BE2C (cell line): ENCODE measurements at regions not wholly inside any gene's neighbourhood (a gene's known extent, or its start where the extent isn't known, plus 50 kb on each side); places are given as distances from the start of the nearest gene placed in this dataset.

Experiments
- DNase-seq: peaks from one replicate; pipeline ENCODE4 v3.0.0-alpha.2; 2020
- H3K27me3 ChIP-seq: fragments of 250-450 bp; sonication (Bioruptor Pico); 2 replicates; pipeline ENCODE4 v1.5.1; 2020; ENCODE audit warnings: mild to moderate bottlenecking
- H3K36me3 ChIP-seq: fragments of 250-450 bp; sonication (Bioruptor Pico); 2 replicates; pipeline ENCODE4 v1.5.1; 2020; ENCODE audit warnings: mild to moderate bottlenecking
- H3K4me1 ChIP-seq: fragments of 250-450 bp; sonication (Bioruptor Pico); 2 replicates; pipeline ENCODE4 v1.5.1; 2020
- H3K4me3 ChIP-seq: 2 replicates; pipeline ENCODE4 v1.5.1; 2011; ENCODE audit warnings: low read depth, low read length
- H3K9me3 ChIP-seq: fragments of 250-450 bp; sonication (Bioruptor Pico); 2 replicates; pipeline ENCODE4 v1.5.1; 2020
- TF ChIP-seq, protein P1 (sequence below): IDR thresholded peaks from 2 replicates; pipeline ENCODE4 v1.5.1; 2012; ENCODE audit warnings: mild to moderate bottlenecking, low read depth, low read length

DNA sequence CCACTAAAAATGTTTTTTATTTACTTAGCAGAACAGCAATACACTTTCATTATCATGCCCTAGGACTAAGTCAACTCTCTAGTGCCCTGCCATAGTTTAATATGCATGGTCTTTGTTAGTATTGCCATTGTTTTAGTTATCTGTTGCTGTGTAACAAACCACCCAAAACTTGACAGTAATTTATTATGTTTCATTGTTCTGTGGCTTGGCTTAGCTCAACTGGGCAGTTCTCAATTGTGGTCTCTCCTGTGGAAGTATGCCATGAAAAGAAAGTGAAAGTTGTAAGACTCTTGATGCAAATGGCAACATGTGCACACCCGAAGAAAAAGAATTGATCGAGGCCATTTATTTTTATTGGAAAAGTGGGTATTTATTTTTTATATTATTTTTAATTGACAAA lies 206.3 kb upstream of the KCTD3 start:
- H3K4me3 ChIP-seq = no peak overlapping the region
- H3K4me1 ChIP-seq = no peaks in the 10 kb centered on the region
- H3K9me3 ChIP-seq = no peaks in the 10 kb centered on the region
- no peaks in the 10 kb centered on the region for H3K36me3 ChIP-seq
- DNase-seq = no peak
- TF ChIP-seq, protein P1, sequence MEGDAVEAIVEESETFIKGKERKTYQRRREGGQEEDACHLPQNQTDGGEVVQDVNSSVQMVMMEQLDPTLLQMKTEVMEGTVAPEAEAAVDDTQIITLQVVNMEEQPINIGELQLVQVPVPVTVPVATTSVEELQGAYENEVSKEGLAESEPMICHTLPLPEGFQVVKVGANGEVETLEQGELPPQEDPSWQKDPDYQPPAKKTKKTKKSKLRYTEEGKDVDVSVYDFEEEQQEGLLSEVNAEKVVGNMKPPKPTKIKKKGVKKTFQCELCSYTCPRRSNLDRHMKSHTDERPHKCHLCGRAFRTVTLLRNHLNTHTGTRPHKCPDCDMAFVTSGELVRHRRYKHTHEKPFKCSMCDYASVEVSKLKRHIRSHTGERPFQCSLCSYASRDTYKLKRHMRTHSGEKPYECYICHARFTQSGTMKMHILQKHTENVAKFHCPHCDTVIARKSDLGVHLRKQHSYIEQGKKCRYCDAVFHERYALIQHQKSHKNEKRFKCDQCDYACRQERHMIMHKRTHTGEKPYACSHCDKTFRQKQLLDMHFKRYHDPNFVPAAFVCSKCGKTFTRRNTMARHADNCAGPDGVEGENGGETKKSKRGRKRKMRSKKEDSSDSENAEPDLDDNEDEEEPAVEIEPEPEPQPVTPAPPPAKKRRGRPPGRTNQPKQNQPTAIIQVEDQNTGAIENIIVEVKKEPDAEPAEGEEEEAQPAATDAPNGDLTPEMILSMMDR = no peak
- no peaks in the 10 kb centered on the region for H3K27me3 ChIP-seq

DNA sequence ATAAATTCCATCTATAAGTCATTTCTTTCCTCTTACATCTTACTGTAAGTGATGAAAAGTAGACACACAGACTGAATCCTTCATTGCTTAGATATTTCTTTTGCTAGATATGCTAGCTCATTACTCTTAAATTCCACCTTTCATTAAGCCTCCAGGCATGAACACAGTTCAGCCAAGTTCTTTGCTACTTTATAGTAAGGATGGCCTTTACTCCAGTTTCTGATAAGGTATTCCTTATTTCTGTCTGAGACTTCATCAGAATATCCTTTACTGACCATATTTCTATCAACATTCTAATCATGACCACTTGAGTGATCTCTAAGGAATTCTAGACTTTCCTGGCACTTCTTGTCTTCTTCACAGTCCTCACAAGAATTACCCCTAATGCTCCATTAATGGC lies 191.7 kb upstream of the KCTD3 start:
- H3K9me3 ChIP-seq = no peaks in the 10 kb centered on the region
- TF ChIP-seq, protein P1 = no peak
- H3K36me3 ChIP-seq = no peaks in the 10 kb centered on the region
- H3K27me3 ChIP-seq = no peaks in the 10 kb centered on the region
- no peak overlapping the region for H3K4me3 ChIP-seq
- no peaks in the 10 kb centered on the region for H3K4me1 ChIP-seq
- DNase-seq = no peak

DNA sequence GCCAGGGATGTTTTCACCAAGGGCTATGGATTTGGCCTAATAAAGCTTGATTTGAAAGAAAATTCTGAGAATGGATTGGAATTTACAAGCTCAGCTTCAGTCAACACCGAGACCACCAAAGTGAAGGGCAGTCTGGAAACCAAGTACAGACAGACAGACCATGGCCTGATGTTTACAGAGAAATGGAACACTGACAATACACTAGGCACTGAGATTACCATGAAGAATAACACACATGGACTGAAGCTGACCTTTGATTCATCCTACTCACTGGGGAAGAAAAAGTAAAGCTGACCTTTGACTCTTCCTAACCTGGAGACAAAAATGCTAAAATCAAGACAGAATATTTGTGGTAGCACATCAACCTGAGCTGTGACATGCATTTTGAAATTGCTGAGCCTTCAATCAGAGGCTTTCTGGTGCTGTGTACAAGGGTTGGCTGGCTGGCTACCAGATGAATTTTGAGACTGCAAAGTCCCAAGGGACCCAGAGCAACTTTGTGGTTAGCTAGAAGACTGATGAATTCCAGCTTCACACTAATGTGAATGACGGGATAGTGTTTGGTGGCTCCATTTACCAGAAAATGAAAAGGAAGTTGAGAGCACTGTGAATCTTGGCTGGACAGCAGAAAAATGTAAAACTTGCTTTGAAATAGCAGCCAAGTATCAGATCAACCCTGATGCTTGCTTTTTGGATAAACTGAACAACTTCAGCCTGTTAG lies 190.4 kb upstream of the KCTD3 start:
- Histone ChIP-seq H3K27me3 (no peaks in the 10 kb centered on the region), H3K36me3 (no peaks in the 10 kb centered on the region), H3K4me3 (no peak overlapping the region), H3K9me3 (no peaks in the 10 kb centered on the region), H3K4me1 (no peaks in the 10 kb centered on the region)
- no peak for DNase-seq
- TF ChIP-seq, protein P1 = no peak

DNA sequence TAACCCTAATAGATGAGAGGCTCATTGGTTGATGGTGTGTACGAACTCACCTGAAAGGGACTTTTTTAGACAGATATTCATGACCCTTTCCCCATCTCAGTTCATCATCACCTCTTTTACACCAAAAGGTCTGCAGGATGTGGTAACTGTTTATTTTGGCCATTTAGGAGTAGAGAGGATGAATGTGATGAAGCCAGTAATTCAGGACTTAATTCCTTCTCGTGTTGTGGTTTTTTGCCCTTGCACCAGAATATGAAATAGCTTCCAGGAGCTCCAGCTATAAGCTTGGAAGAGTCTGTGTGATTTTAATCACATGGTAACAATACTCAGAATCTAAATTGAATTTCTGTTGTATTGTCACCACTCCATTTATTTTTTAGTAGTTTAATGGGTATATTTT lies 189.4 kb upstream of the KCTD3 start:
- Histone ChIP-seq H3K4me1 (no peaks in the 10 kb centered on the region), H3K9me3 (no peaks in the 10 kb centered on the region)

DNA sequence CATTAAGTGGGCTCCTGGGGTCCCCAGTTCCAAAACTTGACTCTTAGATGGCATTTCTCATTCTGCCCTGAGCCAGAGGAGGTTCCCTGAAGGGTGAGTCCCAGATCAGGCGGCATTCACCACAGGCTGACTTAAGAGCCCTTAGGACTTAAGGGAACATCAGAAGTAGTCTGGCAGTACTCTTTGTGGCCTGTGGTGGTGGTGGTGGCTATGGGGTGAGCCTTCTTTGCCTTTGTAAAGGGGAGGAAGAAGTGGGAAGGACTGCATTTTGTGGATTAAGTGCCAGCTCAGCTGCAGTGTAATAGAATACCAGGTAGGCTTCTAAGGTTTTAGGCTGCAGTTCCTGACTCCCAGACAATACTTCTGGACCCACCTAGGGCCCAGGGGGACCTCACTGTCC lies 186.5 kb upstream of the KCTD3 start:
- TF ChIP-seq, protein P1 = no peak
- no peaks in the 10 kb centered on the region for H3K36me3 ChIP-seq
- DNase-seq = no peak
- H3K27me3 ChIP-seq = no peaks in the 10 kb centered on the region
- no peak overlapping the region for H3K4me3 ChIP-seq
- H3K4me1 ChIP-seq = no peaks in the 10 kb centered on the region
- no peaks in the 10 kb centered on the region for H3K9me3 ChIP-seq

More for the DNA sequence above, 189.4 kb upstream of the KCTD3 start:
- TF ChIP-seq, protein P1 = no peak
- no peak overlapping the region for H3K4me3 ChIP-seq
- no peak for DNase-seq
- no peaks in the 10 kb centered on the region for H3K27me3 ChIP-seq
- H3K36me3 ChIP-seq = no peaks in the 10 kb centered on the region

DNA sequence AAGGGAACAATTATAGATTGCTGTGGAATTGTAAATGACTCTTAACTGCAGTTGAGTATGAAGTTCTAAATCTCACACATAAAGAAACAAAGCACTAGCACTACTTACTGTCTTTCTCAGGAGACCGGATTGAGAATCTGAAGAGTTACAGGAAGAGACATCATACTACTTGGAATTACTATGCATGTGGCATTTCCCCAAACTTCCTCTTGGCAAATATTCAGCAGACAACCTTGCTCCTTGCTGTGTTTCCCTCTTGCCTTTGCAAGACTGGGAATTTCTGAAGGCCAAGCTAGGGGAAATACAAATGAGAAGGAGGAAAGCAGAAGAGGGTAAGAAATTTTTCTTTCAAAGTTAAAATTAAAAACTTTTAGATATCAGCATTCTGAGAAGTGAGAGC lies 173.6 kb upstream of the KCTD3 start:
- no peak for DNase-seq
- TF ChIP-seq, protein P1 = no peak
- Histone ChIP-seq H3K4me1 (no peaks in the 10 kb centered on the region), H3K36me3 (no peaks in the 10 kb centered on the region), H3K9me3 (0 out of 2 replicates have a peak, but pooled peaks cover 3% of the 10 kb centered on the region), H3K27me3 (no peaks in the 10 kb centered on the region), H3K4me3 (no peak overlapping the region)
